ENCODE measurements at regions not wholly inside any gene's neighbourhood (a gene's known extent, or its start where the extent isn't known, plus 50 kb on each side); places are given as distances from the start of the nearest gene placed in this dataset.
"Not testable (repeated sequence)": the region's sequence is repeated elsewhere in the genome, so short reads cannot be mapped to it uniquely, and the experiment has no call there.

- TF ChIP-seq CTCF, POLR2AphosphoS5, POLR2A (IDR thresholded peaks at IDR 0.05): not testable (repeated sequence)
These were observed 754.7 kb upstream of the ADGRB3 start for GRCh38 chr6:67880343-67880742.

Measured in prostate gland (tissue), 2 donors.